H1 (cell line): ENCODE measurements at regions not wholly inside any gene's neighbourhood (a gene's known extent, or its start where the extent isn't known, plus 50 kb on each side); places are given as distances from the start of the nearest gene placed in this dataset.

Experiments used
- CTCF ChIA-PET: fragments of 300-600 bp; sonication (Branson Sonifier 250); formaldehyde crosslinking; loops from one replicate; lab custom pipeline; 2021; ENCODE audit not compliant: partially characterized antibody; lab: Charles Lee
- POLR2A ChIA-PET: fragments of 300-600 bp; sonication (Branson Sonifier 250); formaldehyde crosslinking; loops from one replicate; lab custom pipeline; 2021; ENCODE audit warnings: inconsistent platforms; ENCODE audit not compliant: partially characterized antibody; lab: Charles Lee
- DNase-seq, 2 experiments: peaks; one replicate each; pipeline versions ENCODE4 v3.0.0 to v3.0.0-alpha.2; 2010 to 2022; ENCODE audit warnings: low spot score in 2 of 2, low read depth in 1 of 2, mixed read lengths in 1 of 2
- FAIRE-seq: peaks from 2 replicates; lab custom pipeline; 2011; peaks lifted over from hg19 to GRCh38; lab: Jason Lieb, UNC
- H2AFZ ChIP-seq: 2 replicates; pipeline ENCODE4 v1.8.1; 2012; ENCODE audit warnings: low read length, inconsistent platforms
- H2AK5ac ChIP-seq: 2 replicates; pipeline ENCODE4 v1.6.1; 2013; ENCODE audit warnings: low read depth, low read length
- H2BK120ac ChIP-seq: replicated peaks from 2 replicates; pipeline ENCODE3; 2013; ENCODE audit warnings: low read depth, low read length, inconsistent platforms
- H2BK12ac ChIP-seq: 2 replicates; pipeline ENCODE4 v1.6.1; 2013; ENCODE audit warnings: low read depth, low read length
- H2BK15ac ChIP-seq: 2 replicates; pipeline ENCODE4 v1.6.1; 2013; ENCODE audit warnings: low read length
- H2BK20ac ChIP-seq: 2 replicates; pipeline ENCODE4 v1.6.1; 2013; ENCODE audit warnings: low read length
- H2BK5ac ChIP-seq: 2 replicates; pipeline ENCODE4 v1.6.1; 2013; ENCODE audit warnings: low read depth, low read length
- H3K14ac ChIP-seq: 2 replicates; pipeline ENCODE4 v1.6.1; 2013; ENCODE audit warnings: inconsistent platforms; ENCODE audit not compliant: insufficient read length
- H3K18ac ChIP-seq: 2 replicates; pipeline ENCODE4 v1.6.1; 2013; ENCODE audit warnings: low read length; ENCODE audit errors: extremely low read depth
- H3K23ac ChIP-seq: 2 replicates; pipeline ENCODE4 v1.6.1; 2013; ENCODE audit warnings: inconsistent platforms; ENCODE audit not compliant: insufficient read length
- H3K23me2 ChIP-seq: 2 replicates; pipeline ENCODE4 v1.6.1; 2013; ENCODE audit warnings: low read depth, low read length
- H3K27ac ChIP-seq: 2 replicates; pipeline ENCODE4 v1.6.1; 2011; ENCODE audit warnings: low read depth, low read length, inconsistent platforms
- H3K27me3 ChIP-seq, 4 experiments: replicated peaks in 1 of 4; 1 replicate in 1 of 4; 2 replicates in 3 of 4; pipeline versions ENCODE4 v1.6.1 to v1.8.1; 2011 to 2013; ENCODE audit warnings: low read length in 3 of 4, mild to moderate bottlenecking in 3 of 4, inconsistent platforms in 2 of 4, mixed read lengths in 2 of 4, moderate library complexity in 1 of 4; ENCODE audit not compliant: control insufficient read depth in 3 of 4, insufficient read depth in 3 of 4; ENCODE audit errors: extremely low read depth in 1 of 4
- H3K36me3 ChIP-seq, 4 experiments: 2 replicates each; pipeline versions ENCODE4 v1.6.1 to v1.8.1; 2011 to 2013; ENCODE audit warnings: mild to moderate bottlenecking in 4 of 4, low read length in 3 of 4, moderate library complexity in 2 of 4, control low read depth in 1 of 4, inconsistent platforms in 1 of 4; ENCODE audit not compliant: insufficient read depth in 4 of 4, control insufficient read depth in 2 of 4
- H3K4ac ChIP-seq: replicated peaks from 2 replicates; pipeline ENCODE3; 2013; ENCODE audit warnings: low read length, low read depth, mixed read lengths, inconsistent platforms; ENCODE audit not compliant: insufficient read length
- H3K4me1 ChIP-seq, 4 experiments: replicated peaks in 1 of 4; 1 replicate in 1 of 4; 2 replicates in 3 of 4; pipeline versions ENCODE4 v1.6.1 to v1.8.1; 2011 to 2013; ENCODE audit warnings: low read length in 3 of 4, inconsistent platforms in 2 of 4, mixed read lengths in 1 of 4; ENCODE audit not compliant: insufficient read depth in 4 of 4, control insufficient read depth in 3 of 4
- H3K4me2 ChIP-seq, 2 experiments: 2 replicates each; pipeline versions ENCODE4 v1.6.1 to v1.8.1; 2011 to 2013; ENCODE audit warnings: low read depth in 2 of 2, low read length in 2 of 2, control low read depth in 1 of 2, inconsistent platforms in 1 of 2, mild to moderate bottlenecking in 1 of 2; ENCODE audit not compliant: insufficient read depth in 1 of 2
- H3K4me3 ChIP-seq, 4 experiments: fragments of 200-600, 300-600 bp in 1 of 4; sonication (generic), shearing (Covaris generic), sonication (Bioruptor Twin) in 1 of 4; 2 replicates each; pipeline versions ENCODE4 v1.5.1 to v1.8.1; 2011 to 2016; ENCODE audit warnings: low read length in 4 of 4, low read depth in 3 of 4, control low read depth in 2 of 4, inconsistent platforms in 2 of 4, mild to moderate bottlenecking in 2 of 4, mixed read lengths in 1 of 4, moderate library complexity in 1 of 4; ENCODE audit not compliant: insufficient read depth in 2 of 4; ENCODE audit errors: extremely low read depth in 1 of 4
- H3K56ac ChIP-seq: replicated peaks from 2 replicates; pipeline ENCODE3; 2013; ENCODE audit warnings: low read depth, mild to moderate bottlenecking, mixed read lengths, low read length, inconsistent platforms; ENCODE audit not compliant: insufficient read length
- H3K79me1 ChIP-seq: 2 replicates; pipeline ENCODE4 v1.6.1; 2013; ENCODE audit warnings: low read depth, low read length, control low read depth
- H3K79me2 ChIP-seq, 2 experiments: 2 replicates each; pipeline versions ENCODE4 v1.6.1 to v1.8.1; 2012 to 2013; ENCODE audit warnings: low read length in 2 of 2, mild to moderate bottlenecking in 2 of 2, inconsistent platforms in 1 of 2; ENCODE audit not compliant: insufficient read depth in 2 of 2, control insufficient read depth in 1 of 2
- H3K9ac ChIP-seq, 4 experiments: replicated peaks in 1 of 4; 1 replicate in 1 of 4; 2 replicates in 3 of 4; pipeline versions ENCODE4 v1.6.1 to v1.8.1; 2011 to 2013; ENCODE audit warnings: low read depth in 3 of 4, low read length in 3 of 4, control low read depth in 2 of 4, mild to moderate bottlenecking in 2 of 4, moderate library complexity in 2 of 4, inconsistent platforms in 1 of 4; ENCODE audit errors: extremely low read depth in 1 of 4
- H3K9me3 ChIP-seq, 2 experiments: 2 replicates each; pipeline versions ENCODE4 v1.6.1 to v1.8.1; 2012 to 2013; ENCODE audit warnings: mild to moderate bottlenecking in 2 of 2, moderate library complexity in 2 of 2, control low read depth in 1 of 2, inconsistent platforms in 1 of 2, low read depth in 1 of 2, low read length in 1 of 2, mixed read lengths in 1 of 2; ENCODE audit not compliant: insufficient read depth in 2 of 2
- H4K20me1 ChIP-seq, 2 experiments: replicated peaks in 1 of 2; 2 replicates each; pipeline versions ENCODE3 to v1.8.1; 2011 to 2013; ENCODE audit warnings: inconsistent platforms in 2 of 2, low read length in 2 of 2, mild to moderate bottlenecking in 1 of 2; ENCODE audit not compliant: insufficient read depth in 2 of 2, control insufficient read depth in 1 of 2
- H4K5ac ChIP-seq: 2 replicates; pipeline ENCODE4 v1.6.1; 2013; ENCODE audit warnings: low read length, low read depth, mixed read lengths, inconsistent platforms; ENCODE audit not compliant: insufficient read length
- H4K8ac ChIP-seq: 2 replicates; pipeline ENCODE4 v1.8.0; 2013; ENCODE audit warnings: mild to moderate bottlenecking, moderate library complexity, low read length, inconsistent platforms; ENCODE audit not compliant: insufficient read depth; ENCODE audit errors: extremely low read depth
- H4K91ac ChIP-seq: replicated peaks from 2 replicates; pipeline ENCODE3; 2013; ENCODE audit warnings: low read length, mixed read lengths, inconsistent platforms; ENCODE audit not compliant: insufficient read length
- ATF3 ChIP-seq: IDR thresholded peaks from 2 replicates; pipeline ENCODE4 v1.6.1; 2011; ENCODE audit warnings: low read depth, mild to moderate bottlenecking, low read length; ENCODE audit not compliant: insufficient read depth
- CREB1 ChIP-seq: IDR thresholded peaks from 2 replicates; pipeline ENCODE4 v1.6.1; 2012; ENCODE audit warnings: inconsistent platforms
- EP300 ChIP-seq, 2 experiments: IDR thresholded peaks; 1 replicate in 1 of 2; 2 replicates in 1 of 2; pipeline ENCODE4 v1.6.1; 2011 to 2012; ENCODE audit warnings: low read depth in 2 of 2, low read length in 2 of 2, mild to moderate bottlenecking in 2 of 2, borderline replicate concordance in 1 of 2, inconsistent platforms in 1 of 2, moderate library complexity in 1 of 2
- GTF2F1 ChIP-seq: IDR thresholded peaks from 2 replicates; pipeline ENCODE4 v1.6.1; 2012; ENCODE audit warnings: low read depth, low read length, improper control_type of control experiment, borderline replicate concordance
- WGBS, 2 experiments: shearing (Covaris generic) in 1 of 2; methylation state at CpG; one replicate each; pipeline versions ENCODE4 v1.1.6 to v1.1.7; 2013 to 2015; ENCODE audit warnings: low lambda C conversion rate in 2 of 2, mixed read lengths in 2 of 2, inconsistent platforms in 1 of 2, low coverage in 1 of 2, missing lambda C conversion rate in 1 of 2; ENCODE audit not compliant: insufficient replicate concordance in 2 of 2, insufficient coverage in 1 of 2, insufficient read length in 1 of 2; ENCODE audit errors: extremely low coverage in 1 of 2, missing lambda C conversion rate in 1 of 2; 5-methylcytosine and 5-hydroxymethylcytosine counted together

- Histone ChIP-seq H3K23me2 (no peaks in the 10 kb centered on the region), H4K20me1 (no peaks in the 10 kb centered on the region), H3K23ac (no peak overlapping the region), H2BK120ac (no peak overlapping the region), H3K4me3 (no peak overlapping the region), H2BK15ac (no peak overlapping the region), H3K9me3 (no peaks in the 10 kb centered on the region), H3K4me2 (no peak overlapping the region), H2AFZ (no peak overlapping the region), H2AK5ac (no peak overlapping the region), H3K9ac (no peak overlapping the region), H3K79me1 (no peaks in the 10 kb centered on the region), H3K27ac (no peak overlapping the region), H3K79me2 (no peaks in the 10 kb centered on the region), H3K36me3 (no peaks in the 10 kb centered on the region), H4K91ac (no peak overlapping the region), H3K4me1 (no peaks in the 10 kb centered on the region), H3K18ac (no peak overlapping the region), H4K8ac (no peak overlapping the region), H3K14ac (no peak overlapping the region), H3K56ac (no peak overlapping the region), H2BK12ac (no peak overlapping the region), H2BK5ac (no peak overlapping the region), H2BK20ac (no peak overlapping the region), H3K4ac (no peak overlapping the region), H4K5ac (no peak overlapping the region), H3K27me3 (no peaks in the 10 kb centered on the region)
- WGBS, 2 experiments: 80% methylated on average over 1 of the region's 1 CpG; no CpG with 5 or more reads in 1 of the 2 experiments
- no peak for TF ChIP-seq ATF3
- TF ChIP-seq CREB1: no peak
- no peak for TF ChIP-seq EP300 (IDR thresholded peaks at IDR 0.05; ENCODE audit: borderline replicate concordance in 1 of 2, low read depth in 2 of 2, low read length in 2 of 2)
- TF ChIP-seq GTF2F1: no peak
- no peak for FAIRE-seq
- no peak for DNase-seq
- POLR2A ChIA-PET: no interaction called here
- CTCF ChIA-PET: interaction anchor here (0.6 to 1.9 kb wide), 3 partner anchors 10 to 172 kb away, joined by 3 to 6 read pairs (median 3); no protein-coding TSS in a partner anchor
Observed at GRCh38 chr10:89966211-89966610, 264.8 kb downstream of the KIF20B start.
